H1 (cell line): ENCODE measurements at regions not wholly inside any gene's neighbourhood (a gene's known extent, or its start where the extent isn't known, plus 50 kb on each side); places are given as distances from the start of the nearest gene placed in this dataset.

Experiments used
- ASH2L ChIP-seq: fragments of 200-600, 300-600 bp; sonication (generic); IDR thresholded peaks from one replicate; pipeline ENCODE4 v1.7.1; 2017; ENCODE audit warnings: low read length
- ATF2 ChIP-seq: IDR thresholded peaks from 2 replicates; pipeline ENCODE4 v1.6.1; 2012; ENCODE audit warnings: low read length, inconsistent platforms
- CTCF ChIP-seq, 3 experiments: IDR thresholded peaks; 1 replicate in 2 of 3; 2 replicates in 1 of 3; pipeline versions ENCODE4 v1.5.1 to v1.6.1; 2011; ENCODE audit warnings: low read length in 3 of 3, mild to moderate bottlenecking in 3 of 3, inconsistent platforms in 2 of 3, low read depth in 1 of 3, moderate library complexity in 1 of 3; ENCODE audit not compliant: insufficient read depth in 1 of 3; ENCODE audit errors: control extremely low read depth in 1 of 3
- EZH2 ChIP-seq: fragments of 200-600 bp; sonication (generic); IDR thresholded peaks from 2 replicates; pipeline ENCODE4 v1.7.1; 2012; ENCODE audit warnings: low read depth, mild to moderate bottlenecking, moderate library complexity, low read length, inconsistent platforms; ENCODE audit not compliant: severe bottlenecking
- GABPA ChIP-seq: IDR thresholded peaks from 2 replicates; pipeline ENCODE4 v1.6.1; 2011; ENCODE audit warnings: mild to moderate bottlenecking, low read length, moderate library complexity, borderline replicate concordance; ENCODE audit not compliant: insufficient read depth
- JUND ChIP-seq: IDR thresholded peaks from 2 replicates; pipeline ENCODE4 v1.6.1; 2011; ENCODE audit warnings: mild to moderate bottlenecking, improper control_type of control experiment, low read length
- NRF1 ChIP-seq: IDR thresholded peaks from 2 replicates; pipeline ENCODE4 v1.6.1; 2011; ENCODE audit warnings: mild to moderate bottlenecking, low read depth, low read length, improper control_type of control experiment
- POLR2A ChIP-seq, 2 experiments: IDR thresholded peaks; 1 replicate in 1 of 2; 2 replicates in 1 of 2; pipeline ENCODE4 v1.6.1; 2011; ENCODE audit warnings: low read depth in 2 of 2, low read length in 2 of 2, mild to moderate bottlenecking in 2 of 2; ENCODE audit errors: control extremely low read depth in 1 of 2
- POLR2AphosphoS5 ChIP-seq: IDR thresholded peaks from 2 replicates; pipeline ENCODE4 v1.6.1; 2011; ENCODE audit warnings: low read depth, low read length
- SIX5 ChIP-seq: IDR thresholded peaks from 2 replicates; pipeline ENCODE4 v1.6.1; 2011; ENCODE audit warnings: mild to moderate bottlenecking, low read depth, low read length
- TAF1 ChIP-seq: IDR thresholded peaks from 2 replicates; pipeline ENCODE4 v1.6.1; 2011; ENCODE audit warnings: mild to moderate bottlenecking, low read depth, low read length

GRCh38 chr3:43181202-43181821 lies 75.4 kb upstream of the POMGNT2 start:
- no peak for TF ChIP-seq POLR2AphosphoS5
- TF ChIP-seq CTCF (IDR thresholded peaks at IDR 0.05; ENCODE audit: control extremely low read depth in 1 of 3, insufficient read depth in 1 of 3, low read depth in 1 of 3, low read length in 3 of 3), result no peak
- no peak for TF ChIP-seq JUND
- TF ChIP-seq GABPA, result no peak
- TF ChIP-seq EZH2, result no peak
- TF ChIP-seq TAF1, result no peak
- no peak for TF ChIP-seq SIX5
- TF ChIP-seq NRF1, result no peak
- TF ChIP-seq ATF2, result no peak
- no peak for TF ChIP-seq POLR2A (IDR thresholded peaks at IDR 0.05; ENCODE audit: control extremely low read depth in 1 of 2, low read depth in 2 of 2, low read length in 2 of 2)
- no peak for TF ChIP-seq ASH2L
